ENCODE measurements at regions not wholly inside any gene's neighbourhood (a gene's known extent, or its start where the extent isn't known, plus 50 kb on each side); places are given as distances from the start of the nearest gene placed in this dataset.
A peak's percentile ranks its signal among the peaks of the same experiment; 100 is the strongest.
"Not testable (repeated sequence)": the region's sequence is repeated elsewhere in the genome, so short reads cannot be mapped to it uniquely, and the experiment has no call there.

GRCh38 chr1:65615859-65616258, 176.8 kb upstream of the PDE4B start:
- H3K4me3 Mint-ChIP-seq (ENCODE audit: unreplicated experiment), result no peak overlapping the region
- H3K4me1 Mint-ChIP-seq (ENCODE audit: low read depth), result peaks cover 7% of the 10 kb centered on the region
- peaks cover 5% of the 10 kb centered on the region for H3K36me3 Mint-ChIP-seq (ENCODE audit: low read depth)
- no peak for TF ChIP-seq CTCF (IDR thresholded peaks at IDR 0.05)
- no peak for DNase-seq (ENCODE audit: low spot score)
- H3K27me3 Mint-ChIP-seq (ENCODE audit: low read depth), result no peaks in the 10 kb centered on the region
- no peaks in the 10 kb centered on the region for H3K9me3 Mint-ChIP-seq (ENCODE audit: low read depth)
- no peak overlapping the region for H3K27ac Mint-ChIP-seq (ENCODE audit: unreplicated experiment)

GRCh38 chr1:65621721-65622120, 171.0 kb upstream of the PDE4B start:
- not testable (repeated sequence) for H3K9me3 Mint-ChIP-seq (ENCODE audit: low read depth); H3K27me3 Mint-ChIP-seq (ENCODE audit: low read depth); H3K4me3 Mint-ChIP-seq (ENCODE audit: unreplicated experiment); DNase-seq (ENCODE audit: low spot score); H3K36me3 Mint-ChIP-seq (ENCODE audit: low read depth); H3K27ac Mint-ChIP-seq (ENCODE audit: unreplicated experiment)
- peaks cover 10% of the 10 kb centered on the region for H3K4me1 Mint-ChIP-seq (ENCODE audit: low read depth)

GRCh38 chr1:65623895-65624294, 168.8 kb upstream of the PDE4B start:
- Mint-ChIP-seq H3K36me3 (ENCODE audit: low read depth) (no peaks in the 10 kb centered on the region), H3K27ac (ENCODE audit: unreplicated experiment) (no peak overlapping the region), H3K9me3 (ENCODE audit: low read depth) (no peaks in the 10 kb centered on the region), H3K4me3 (ENCODE audit: unreplicated experiment) (no peak overlapping the region), H3K4me1 (ENCODE audit: low read depth) (peaks cover 10% of the 10 kb centered on the region), H3K27me3 (ENCODE audit: low read depth) (no peaks in the 10 kb centered on the region)
- no peak for DNase-seq (ENCODE audit: low spot score)
- peak; percentile 78 for TF ChIP-seq CTCF (IDR thresholded peaks at IDR 0.05)

DNA sequence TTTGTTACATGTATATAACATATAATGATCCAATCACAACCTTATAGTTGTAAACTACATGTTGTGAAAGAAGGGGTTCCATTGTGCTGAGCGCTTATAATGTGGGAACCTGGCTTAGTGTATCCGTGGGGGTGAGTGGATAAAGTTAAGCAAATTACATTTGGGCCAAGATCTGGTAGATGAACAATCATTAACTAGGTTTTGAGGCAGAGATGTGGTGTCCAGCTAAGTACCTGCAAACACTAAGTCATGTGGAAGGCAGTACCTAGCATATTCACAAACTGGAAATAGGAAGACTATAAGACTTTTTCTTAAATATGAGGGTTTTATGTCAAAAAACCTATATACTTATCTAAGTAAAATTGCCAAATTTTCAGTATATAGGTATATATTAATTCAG, 167.2 kb upstream of the PDE4B start:
- Mint-ChIP-seq H3K36me3 (ENCODE audit: low read depth) (no peaks in the 10 kb centered on the region), H3K4me3 (ENCODE audit: unreplicated experiment) (no peak overlapping the region), H3K4me1 (ENCODE audit: low read depth) (peaks cover 6% of the 10 kb centered on the region), H3K9me3 (ENCODE audit: low read depth) (no peaks in the 10 kb centered on the region), H3K27ac (ENCODE audit: unreplicated experiment) (no peak overlapping the region), H3K27me3 (ENCODE audit: low read depth) (no peaks in the 10 kb centered on the region)
- TF ChIP-seq CTCF (IDR thresholded peaks at IDR 0.05), result no peak
- no peak for DNase-seq (ENCODE audit: low spot score)

- Mint-ChIP-seq H3K36me3 (ENCODE audit: low read depth) (no peaks in the 10 kb centered on the region), H3K9me3 (ENCODE audit: low read depth) (no peaks in the 10 kb centered on the region), H3K27me3 (ENCODE audit: low read depth) (no peaks in the 10 kb centered on the region), H3K27ac (ENCODE audit: unreplicated experiment) (no peak overlapping the region), H3K4me3 (ENCODE audit: unreplicated experiment) (no peak overlapping the region), H3K4me1 (ENCODE audit: low read depth) (peaks cover 10% of the 10 kb centered on the region)
- TF ChIP-seq CTCF (IDR thresholded peaks at IDR 0.05), result no peak
- DNase-seq (ENCODE audit: low spot score), result no peak
Observed at GRCh38 chr1:65626003-65626402, 166.7 kb upstream of the PDE4B start.

GRCh38 chr1:65629788-65630187, 162.9 kb upstream of the PDE4B start:
- no peak for TF ChIP-seq CTCF (IDR thresholded peaks at IDR 0.05)
- Mint-ChIP-seq H3K36me3 (ENCODE audit: low read depth) (no peaks in the 10 kb centered on the region), H3K9me3 (ENCODE audit: low read depth) (no peaks in the 10 kb centered on the region), H3K27me3 (ENCODE audit: low read depth) (no peaks in the 10 kb centered on the region), H3K4me1 (ENCODE audit: low read depth) (peaks cover 16% of the 10 kb centered on the region), H3K27ac (ENCODE audit: unreplicated experiment) (no peak overlapping the region), H3K4me3 (ENCODE audit: unreplicated experiment) (no peak overlapping the region)
- no peak for DNase-seq (ENCODE audit: low spot score)

Measured in chondrocyte (in vitro differentiated cells).